Neuronal stem cell (in vitro differentiated cells): ENCODE measurements at regions not wholly inside any gene's neighbourhood (a gene's known extent, or its start where the extent isn't known, plus 50 kb on each side); places are given as distances from the start of the nearest gene placed in this dataset.

Experiments
- DNase-seq: peaks from one replicate; pipeline ENCODE4 v3.0.0-alpha.2; 2013; ENCODE audit warnings: low spot score
- H2AFZ ChIP-seq: one replicate; pipeline ENCODE4 v1.6.1; 2013; ENCODE audit warnings: mild to moderate bottlenecking, low read length, inconsistent platforms
- H2AK5ac ChIP-seq: 2 replicates; pipeline ENCODE4 v1.6.1; 2013; ENCODE audit warnings: low read depth, mild to moderate bottlenecking, inconsistent platforms, low read length, moderate library complexity, mixed read lengths
- H2BK120ac ChIP-seq: 2 replicates; pipeline ENCODE4 v1.6.1; 2013; ENCODE audit warnings: low read depth, mild to moderate bottlenecking, inconsistent platforms, low read length, moderate library complexity, mixed read lengths
- H2BK12ac ChIP-seq: one replicate; pipeline ENCODE4 v1.6.1; 2013; ENCODE audit warnings: low read length, inconsistent platforms
- H2BK15ac ChIP-seq: 2 replicates; pipeline ENCODE4 v1.6.1; 2013; ENCODE audit warnings: mild to moderate bottlenecking, low read length, inconsistent platforms, mixed read lengths
- H2BK5ac ChIP-seq: one replicate; pipeline ENCODE4 v1.6.1; 2013; ENCODE audit warnings: inconsistent platforms, mild to moderate bottlenecking, low read length, moderate library complexity
- H3K14ac ChIP-seq: one replicate; pipeline ENCODE4 v1.6.1; 2013; ENCODE audit warnings: low read length, inconsistent platforms
- H3K18ac ChIP-seq: 2 replicates; pipeline ENCODE4 v1.6.1; 2013; ENCODE audit warnings: low read length, inconsistent platforms
- H3K23ac ChIP-seq: 2 replicates; pipeline ENCODE4 v1.6.1; 2013; ENCODE audit warnings: low read depth, mild to moderate bottlenecking, mixed read lengths, low read length, inconsistent platforms; ENCODE audit not compliant: poor library complexity
- H3K27ac ChIP-seq: replicated peaks from 3 replicates; pipeline ENCODE4 v1.5.1; 2013; ENCODE audit warnings: low read length, inconsistent platforms
- H3K27me3 ChIP-seq, 3 experiments: 2 replicates each; pipeline ENCODE4 v1.6.1; 2013; ENCODE audit warnings: low read length in 3 of 3, mild to moderate bottlenecking in 2 of 3, inconsistent platforms in 1 of 3, low read depth in 1 of 3, mixed read lengths in 1 of 3, moderate library complexity in 1 of 3; ENCODE audit not compliant: control insufficient read depth in 3 of 3, insufficient read depth in 3 of 3
- H3K36me3 ChIP-seq, 2 donors: replicated peaks in 1 of 2; 2 replicates each; pipeline ENCODE4 v1.6.1; 2013; ENCODE audit warnings: low read length in 2 of 2; ENCODE audit not compliant: control insufficient read depth in 2 of 2, insufficient read depth in 2 of 2
- H3K4ac ChIP-seq: 2 replicates; pipeline ENCODE4 v1.6.1; 2013; ENCODE audit warnings: inconsistent platforms, mild to moderate bottlenecking, low read length, moderate library complexity
- H3K4me1 ChIP-seq, 2 donors: 1 replicate in 1 of 2; 2 replicates in 1 of 2; pipeline ENCODE4 v1.6.1; 2013; ENCODE audit warnings: low read length in 2 of 2, low read depth in 1 of 2; ENCODE audit not compliant: control insufficient read depth in 2 of 2, insufficient read depth in 1 of 2
- H3K4me2 ChIP-seq: one replicate; pipeline ENCODE4 v1.6.1; 2013; ENCODE audit warnings: mild to moderate bottlenecking, low read length, inconsistent platforms; ENCODE audit not compliant: insufficient read depth, poor library complexity, severe bottlenecking
- H3K4me3 ChIP-seq, 2 donors: 2 replicates each; pipeline ENCODE4 v1.5.1; 2013; ENCODE audit warnings: low read length in 2 of 2, mild to moderate bottlenecking in 2 of 2, inconsistent platforms in 1 of 2, moderate library complexity in 1 of 2
- H3K79me1 ChIP-seq: one replicate; pipeline ENCODE4 v1.6.1; 2013; ENCODE audit warnings: low read depth, mild to moderate bottlenecking, inconsistent platforms, low read length, moderate library complexity
- H3K9ac ChIP-seq: one replicate; pipeline ENCODE4 v1.6.1; 2013; ENCODE audit warnings: mild to moderate bottlenecking, low read depth, low read length, inconsistent platforms; ENCODE audit not compliant: poor library complexity
- H3K9me3 ChIP-seq, 2 donors: replicated peaks in 1 of 2; 2 replicates each; pipeline versions ENCODE3 to v1.6.1; 2013; ENCODE audit warnings: low read length in 2 of 2, mild to moderate bottlenecking in 2 of 2, inconsistent platforms in 1 of 2, low read depth in 1 of 2, mixed read lengths in 1 of 2, moderate library complexity in 1 of 2; ENCODE audit not compliant: control insufficient read depth in 2 of 2, insufficient read depth in 1 of 2
- H4K8ac ChIP-seq: one replicate; pipeline ENCODE4 v1.6.1; 2013; ENCODE audit warnings: low read depth, mild to moderate bottlenecking, inconsistent platforms, low read length, moderate library complexity
- H4K91ac ChIP-seq: one replicate; pipeline ENCODE4 v1.6.1; 2013; ENCODE audit warnings: low read length, low read depth, mild to moderate bottlenecking, inconsistent platforms; ENCODE audit not compliant: poor library complexity
- WGBS, 2 donors: extraction: QIAGEN DNeasy Blood & Tissue Kit; methylation state at CpG; one replicate each; pipeline ENCODE4 v1.1.7; 2013; ENCODE audit warnings: missing lambda C conversion rate in 2 of 2, mixed read lengths in 1 of 2; ENCODE audit not compliant: insufficient read length in 2 of 2, insufficient replicate concordance in 1 of 2; ENCODE audit errors: extremely low coverage in 2 of 2; 5-methylcytosine and 5-hydroxymethylcytosine counted together

GRCh38 chr2:83994633-83995179 is 464.4 kb downstream of the SUCLG1 start:
- H3K18ac ChIP-seq = no peak overlapping the region
- no peak overlapping the region for H4K8ac ChIP-seq
- H2BK12ac ChIP-seq = no peak overlapping the region
- no peak overlapping the region for H3K4me2 ChIP-seq
- DNase-seq = no peak
- no peaks in the 10 kb centered on the region for H3K4me1 ChIP-seq
- no peak overlapping the region for H2AK5ac ChIP-seq
- no peak overlapping the region for H3K27ac ChIP-seq
- H3K36me3 ChIP-seq = no peaks in the 10 kb centered on the region
- H3K4me3 ChIP-seq = no peak overlapping the region
- H3K9me3 ChIP-seq = no peaks in the 10 kb centered on the region
- no peak overlapping the region for H3K4ac ChIP-seq
- H2AFZ ChIP-seq = no peak overlapping the region
- no peaks in the 10 kb centered on the region for H3K79me1 ChIP-seq
- H2BK120ac ChIP-seq = no peak overlapping the region
- no peak overlapping the region for H3K9ac ChIP-seq
- H3K23ac ChIP-seq = no peak overlapping the region
- no peaks in the 10 kb centered on the region for H3K27me3 ChIP-seq
- no peak overlapping the region for H2BK15ac ChIP-seq
- WGBS, 2 donors = no CpG with 5 or more reads among the region's 2 CpGs
- no peak overlapping the region for H3K14ac ChIP-seq
- no peak overlapping the region for H2BK5ac ChIP-seq
- H4K91ac ChIP-seq = no peak overlapping the region

- no CpG with 5 or more reads among the region's 1 CpG for WGBS, 2 donors
- Histone ChIP-seq H2BK120ac (no peak overlapping the region), H2BK5ac (no peak overlapping the region), H3K9me3 (no peaks in the 10 kb centered on the region), H3K14ac (no peak overlapping the region), H3K4me1 (no peaks in the 10 kb centered on the region), H4K8ac (no peak overlapping the region), H3K4ac (no peak overlapping the region), H3K27me3 (no peaks in the 10 kb centered on the region), H3K4me3 (no peak overlapping the region), H3K9ac (no peak overlapping the region), H3K27ac (no peak overlapping the region), H3K36me3 (no peaks in the 10 kb centered on the region), H2AFZ (no peak overlapping the region), H2BK12ac (no peak overlapping the region), H3K79me1 (no peaks in the 10 kb centered on the region), H2BK15ac (no peak overlapping the region), H4K91ac (no peak overlapping the region), H3K18ac (no peak overlapping the region), H3K23ac (no peak overlapping the region), H2AK5ac (no peak overlapping the region), H3K4me2 (no peak overlapping the region)
- DNase-seq = no peak
These were observed 465.0 kb downstream of the SUCLG1 start for GRCh38 chr2:83993873-83994632.

GRCh38 chr2:83991992-83992391 is 467.1 kb downstream of the SUCLG1 start:
- H3K14ac ChIP-seq = no peak overlapping the region
- H3K79me1 ChIP-seq = no peaks in the 10 kb centered on the region
- no peak overlapping the region for H3K4me3 ChIP-seq
- no peak overlapping the region for H3K23ac ChIP-seq
- H2BK120ac ChIP-seq = no peak overlapping the region
- no peak overlapping the region for H4K8ac ChIP-seq
- WGBS, 2 donors = no CpG with 5 or more reads among the region's 3 CpGs
- H3K36me3 ChIP-seq = no peaks in the 10 kb centered on the region
- DNase-seq = no peak
- H2BK5ac ChIP-seq = no peak overlapping the region
- H2AK5ac ChIP-seq = no peak overlapping the region
- no peak overlapping the region for H3K9ac ChIP-seq
- H2AFZ ChIP-seq = no peak overlapping the region
- no peaks in the 10 kb centered on the region for H3K9me3 ChIP-seq
- no peaks in the 10 kb centered on the region for H3K4me1 ChIP-seq
- H3K27me3 ChIP-seq = no peaks in the 10 kb centered on the region
- H2BK15ac ChIP-seq = no peak overlapping the region
- no peak overlapping the region for H3K27ac ChIP-seq
- H3K18ac ChIP-seq = no peak overlapping the region
- no peak overlapping the region for H2BK12ac ChIP-seq
- no peak overlapping the region for H3K4me2 ChIP-seq
- no peak overlapping the region for H3K4ac ChIP-seq
- no peak overlapping the region for H4K91ac ChIP-seq

GRCh38 chr2:83990636-83991035 is 468.4 kb downstream of the SUCLG1 start:
- no peaks in the 10 kb centered on the region for H3K27me3 ChIP-seq
- no CpG with 5 or more reads among the region's 1 CpG for WGBS, 2 donors
- no peaks in the 10 kb centered on the region for H3K4me1 ChIP-seq
- H3K36me3 ChIP-seq = no peaks in the 10 kb centered on the region
- H4K91ac ChIP-seq = no peak overlapping the region
- no peak for DNase-seq
- no peak overlapping the region for H4K8ac ChIP-seq
- no peak overlapping the region for H3K4me3 ChIP-seq
- H2BK12ac ChIP-seq = no peak overlapping the region
- no peak overlapping the region for H3K14ac ChIP-seq
- H2BK5ac ChIP-seq = no peak overlapping the region
- no peak overlapping the region for H3K4ac ChIP-seq
- H2BK15ac ChIP-seq = no peak overlapping the region
- H2AFZ ChIP-seq = no peak overlapping the region
- H3K9me3 ChIP-seq = no peaks in the 10 kb centered on the region
- no peak overlapping the region for H3K4me2 ChIP-seq
- no peak overlapping the region for H2BK120ac ChIP-seq
- H3K18ac ChIP-seq = no peak overlapping the region
- no peak overlapping the region for H3K23ac ChIP-seq
- H3K9ac ChIP-seq = no peak overlapping the region
- H3K27ac ChIP-seq = no peak overlapping the region
- no peak overlapping the region for H2AK5ac ChIP-seq
- no peaks in the 10 kb centered on the region for H3K79me1 ChIP-seq
